ENCODE measurements at regions not wholly inside any gene's neighbourhood (a gene's known extent, or its start where the extent isn't known, plus 50 kb on each side); places are given as distances from the start of the nearest gene placed in this dataset.

- peak; percentile 11 for DNase-seq (ENCODE audit: low read depth)
- H3K4me3 ChIP-seq (ENCODE audit: low read depth, low read length) = no peak overlapping the region
- no peak for TF ChIP-seq CTCF (IDR thresholded peaks at IDR 0.05; ENCODE audit: insufficient read depth, low read length)
These were observed 352.8 kb upstream of the SEMA6D start for GRCh38 chr15:47364230-47365141.

- no peak overlapping the region for H3K4me3 ChIP-seq (ENCODE audit: low read depth, low read length)
- DNase-seq (ENCODE audit: low read depth) = no peak
- TF ChIP-seq CTCF (IDR thresholded peaks at IDR 0.05; ENCODE audit: insufficient read depth, low read length) = no peak
These were observed 350.4 kb upstream of the SEMA6D start for GRCh38 chr15:47366884-47367283.

- DNase-seq (ENCODE audit: low read depth) = no peak
These were observed 349.4 kb upstream of the SEMA6D start for GRCh38 chr15:47367726-47368390.

GRCh38 chr15:47371939-47372338 is 345.4 kb upstream of the SEMA6D start:
- TF ChIP-seq CTCF (IDR thresholded peaks at IDR 0.05; ENCODE audit: insufficient read depth, low read length) = no peak
- H3K4me3 ChIP-seq (ENCODE audit: low read depth, low read length) = no peak overlapping the region
- DNase-seq (ENCODE audit: low read depth) = no peak

More at GRCh38 chr15:47367726-47368390, 349.4 kb upstream of the SEMA6D start:
- TF ChIP-seq CTCF (IDR thresholded peaks at IDR 0.05; ENCODE audit: insufficient read depth, low read length) = no peak
- H3K4me3 ChIP-seq (ENCODE audit: low read depth, low read length) = no peak overlapping the region

GRCh38 chr15:47374222-47374621 is 343.1 kb upstream of the SEMA6D start:
- TF ChIP-seq CTCF (IDR thresholded peaks at IDR 0.05; ENCODE audit: insufficient read depth, low read length) = peak; percentile 55
- peak; percentile 44 for DNase-seq (ENCODE audit: low read depth)
- no peak overlapping the region for H3K4me3 ChIP-seq (ENCODE audit: low read depth, low read length)

GRCh38 chr15:47376190-47376589 is 341.1 kb upstream of the SEMA6D start:
- no peak for TF ChIP-seq CTCF (IDR thresholded peaks at IDR 0.05; ENCODE audit: insufficient read depth, low read length)
- H3K4me3 ChIP-seq (ENCODE audit: low read depth, low read length) = no peak overlapping the region
- no peak for DNase-seq (ENCODE audit: low read depth)

Data from fibroblast of the aortic adventitia (primary cell).